ENCODE measurements at regions not wholly inside any gene's neighbourhood (a gene's known extent, or its start where the extent isn't known, plus 50 kb on each side); places are given as distances from the start of the nearest gene placed in this dataset.
A peak's percentile ranks its signal among the peaks of the same experiment; 100 is the strongest.

DNA sequence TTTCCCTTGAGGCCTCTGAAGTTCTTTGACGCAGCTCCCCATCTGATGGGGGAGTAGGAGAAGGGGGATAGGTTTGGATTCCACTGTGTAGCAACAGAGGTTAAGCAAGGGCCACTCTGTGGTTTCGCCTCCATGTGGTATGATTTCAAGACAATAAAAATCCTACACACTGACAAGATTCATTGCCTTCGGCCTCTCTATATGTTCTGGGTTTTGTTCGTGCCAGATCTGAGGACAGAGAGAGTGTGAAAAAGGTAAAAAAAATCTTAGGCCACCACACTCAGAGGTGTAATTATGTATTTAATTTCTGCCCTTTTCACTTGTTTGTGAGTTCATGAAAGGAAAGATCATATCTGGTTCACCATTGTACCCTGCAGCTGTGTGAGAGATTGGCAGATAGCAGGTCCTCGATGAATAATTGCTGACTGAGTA is 715.2 kb upstream of the ZNF608 start:
- Histone ChIP-seq H3K9me3 (replicated peaks; ENCODE audit: control insufficient read depth, low read depth, low read length) (peaks cover 2% of the 10 kb centered on the region), H3K27ac (ENCODE audit: low read length) (no peak overlapping the region), H3K4me1 (ENCODE audit: control insufficient read depth, insufficient read depth, low read length) (no peaks in the 10 kb centered on the region), H3K36me3 (ENCODE audit: control insufficient read depth, insufficient read depth, low read length) (no peaks in the 10 kb centered on the region), H3K4me3 (ENCODE audit: low read length) (no peak overlapping the region), H3K27me3 (ENCODE audit: control insufficient read depth, insufficient read depth, low read length) (no peaks in the 10 kb centered on the region)
- no peak for DNase-seq
- WGBS (ENCODE audit: insufficient coverage) = no CpG with 5 or more reads among the region's 5 CpGs

GRCh38 chr5:125463466-125464092 is 717.1 kb upstream of the ZNF608 start:
- Histone ChIP-seq H3K27me3 (ENCODE audit: control insufficient read depth, insufficient read depth, low read length) (no peaks in the 10 kb centered on the region), H3K36me3 (ENCODE audit: control insufficient read depth, insufficient read depth, low read length) (no peaks in the 10 kb centered on the region), H3K4me1 (ENCODE audit: control insufficient read depth, insufficient read depth, low read length) (no peaks in the 10 kb centered on the region), H3K4me3 (ENCODE audit: low read length) (no peak overlapping the region), H3K27ac (ENCODE audit: low read length) (no peak overlapping the region), H3K9me3 (replicated peaks; ENCODE audit: control insufficient read depth, low read depth, low read length) (no peaks in the 10 kb centered on the region)
- WGBS (ENCODE audit: insufficient coverage) = 13% methylated on average over 1 of the region's 3 CpGs
- DNase-seq = peak; percentile 52

DNA sequence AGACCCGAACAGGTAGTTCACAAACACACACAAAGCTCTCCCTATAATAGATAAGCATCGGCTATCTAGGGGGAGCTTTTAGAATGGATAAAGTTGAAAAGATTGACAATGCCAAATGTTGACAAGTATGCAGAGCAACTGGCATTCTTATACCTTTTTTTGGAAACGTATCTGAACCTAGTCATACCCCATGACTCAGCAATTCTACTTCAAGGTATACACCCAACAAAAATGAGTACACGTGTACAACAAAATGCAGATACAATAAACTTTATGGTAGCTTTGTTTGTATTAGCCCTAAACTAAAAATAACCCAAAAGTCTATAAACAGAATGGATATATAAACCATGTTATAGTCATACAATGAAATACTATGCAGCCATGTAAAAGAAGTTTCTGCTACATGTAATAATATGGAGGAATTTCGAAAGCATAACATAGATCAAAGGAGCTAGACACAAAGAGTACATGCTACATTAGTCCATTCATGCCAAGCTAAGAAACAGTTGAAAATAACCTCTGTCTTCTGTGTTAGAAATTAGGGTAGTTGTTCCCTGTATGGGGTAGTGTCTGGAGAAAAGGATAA is 718.5 kb upstream of the ZNF608 start:
- H3K4me1 ChIP-seq (ENCODE audit: control insufficient read depth, insufficient read depth, low read length) = no peaks in the 10 kb centered on the region
- no peak overlapping the region for H3K4me3 ChIP-seq (ENCODE audit: low read length)
- no peaks in the 10 kb centered on the region for H3K9me3 ChIP-seq (replicated peaks; ENCODE audit: control insufficient read depth, low read depth, low read length)
- H3K27ac ChIP-seq (ENCODE audit: low read length) = no peak overlapping the region
- no CpG with 5 or more reads among the region's 5 CpGs for WGBS (ENCODE audit: insufficient coverage)
- DNase-seq = no peak
- no peaks in the 10 kb centered on the region for H3K36me3 ChIP-seq (ENCODE audit: control insufficient read depth, insufficient read depth, low read length)
- H3K27me3 ChIP-seq (ENCODE audit: control insufficient read depth, insufficient read depth, low read length) = no peaks in the 10 kb centered on the region

- WGBS (ENCODE audit: insufficient coverage) = no CpG with 5 or more reads among the region's 2 CpGs
- no peaks in the 10 kb centered on the region for H3K27me3 ChIP-seq (ENCODE audit: control insufficient read depth, insufficient read depth, low read length)
- H3K27ac ChIP-seq (ENCODE audit: low read length) = no peak overlapping the region
- no peaks in the 10 kb centered on the region for H3K36me3 ChIP-seq (ENCODE audit: control insufficient read depth, insufficient read depth, low read length)
- no peak overlapping the region for H3K4me3 ChIP-seq (ENCODE audit: low read length)
- H3K9me3 ChIP-seq (replicated peaks; ENCODE audit: control insufficient read depth, low read depth, low read length) = no peaks in the 10 kb centered on the region
- no peaks in the 10 kb centered on the region for H3K4me1 ChIP-seq (ENCODE audit: control insufficient read depth, insufficient read depth, low read length)
- no peak for DNase-seq
These were observed 719.3 kb upstream of the ZNF608 start for GRCh38 chr5:125465703-125466102.

GRCh38 chr5:125467222-125467621 is 720.8 kb upstream of the ZNF608 start:
- H3K27me3 ChIP-seq (ENCODE audit: control insufficient read depth, insufficient read depth, low read length) = no peaks in the 10 kb centered on the region
- H3K9me3 ChIP-seq (replicated peaks; ENCODE audit: control insufficient read depth, low read depth, low read length) = no peaks in the 10 kb centered on the region
- WGBS (ENCODE audit: insufficient coverage) = no CpG with 5 or more reads among the region's 1 CpG
- no peaks in the 10 kb centered on the region for H3K36me3 ChIP-seq (ENCODE audit: control insufficient read depth, insufficient read depth, low read length)
- no peak overlapping the region for H3K4me3 ChIP-seq (ENCODE audit: low read length)
- DNase-seq = no peak
- H3K4me1 ChIP-seq (ENCODE audit: control insufficient read depth, insufficient read depth, low read length) = no peaks in the 10 kb centered on the region
- H3K27ac ChIP-seq (ENCODE audit: low read length) = no peak overlapping the region

- H3K27ac ChIP-seq (ENCODE audit: low read length) = no peak overlapping the region
- no CpG with 5 or more reads among the region's 2 CpGs for WGBS (ENCODE audit: insufficient coverage)
- no peaks in the 10 kb centered on the region for H3K27me3 ChIP-seq (ENCODE audit: control insufficient read depth, insufficient read depth, low read length)
- H3K9me3 ChIP-seq (replicated peaks; ENCODE audit: control insufficient read depth, low read depth, low read length) = no peaks in the 10 kb centered on the region
- no peaks in the 10 kb centered on the region for H3K36me3 ChIP-seq (ENCODE audit: control insufficient read depth, insufficient read depth, low read length)
- DNase-seq = no peak
- H3K4me3 ChIP-seq (ENCODE audit: low read length) = no peak overlapping the region
- no peaks in the 10 kb centered on the region for H3K4me1 ChIP-seq (ENCODE audit: control insufficient read depth, insufficient read depth, low read length)
These were observed 724.0 kb upstream of the ZNF608 start for GRCh38 chr5:125470280-125470902.

GRCh38 chr5:125476901-125477585 is 730.6 kb upstream of the ZNF608 start:
- Histone ChIP-seq H3K9me3 (replicated peaks; ENCODE audit: control insufficient read depth, low read depth, low read length) (no peaks in the 10 kb centered on the region), H3K4me1 (ENCODE audit: control insufficient read depth, insufficient read depth, low read length) (no peaks in the 10 kb centered on the region), H3K36me3 (ENCODE audit: control insufficient read depth, insufficient read depth, low read length) (no peaks in the 10 kb centered on the region), H3K27me3 (ENCODE audit: control insufficient read depth, insufficient read depth, low read length) (no peaks in the 10 kb centered on the region), H3K4me3 (ENCODE audit: low read length) (no peak overlapping the region), H3K27ac (ENCODE audit: low read length) (no peak overlapping the region)
- WGBS (ENCODE audit: insufficient coverage) = no CpG with 5 or more reads among the region's 3 CpGs
- no peak for DNase-seq

- no peak for DNase-seq
- WGBS (ENCODE audit: insufficient coverage) = no CpG with 5 or more reads among the region's 1 CpG
- no peaks in the 10 kb centered on the region for H3K27me3 ChIP-seq (ENCODE audit: control insufficient read depth, insufficient read depth, low read length)
- H3K36me3 ChIP-seq (ENCODE audit: control insufficient read depth, insufficient read depth, low read length) = no peaks in the 10 kb centered on the region
- no peaks in the 10 kb centered on the region for H3K9me3 ChIP-seq (replicated peaks; ENCODE audit: control insufficient read depth, low read depth, low read length)
- no peak overlapping the region for H3K4me3 ChIP-seq (ENCODE audit: low read length)
- no peaks in the 10 kb centered on the region for H3K4me1 ChIP-seq (ENCODE audit: control insufficient read depth, insufficient read depth, low read length)
- H3K27ac ChIP-seq (ENCODE audit: low read length) = no peak overlapping the region
These were observed 731.1 kb upstream of the ZNF608 start for GRCh38 chr5:125477586-125477975.

DNA sequence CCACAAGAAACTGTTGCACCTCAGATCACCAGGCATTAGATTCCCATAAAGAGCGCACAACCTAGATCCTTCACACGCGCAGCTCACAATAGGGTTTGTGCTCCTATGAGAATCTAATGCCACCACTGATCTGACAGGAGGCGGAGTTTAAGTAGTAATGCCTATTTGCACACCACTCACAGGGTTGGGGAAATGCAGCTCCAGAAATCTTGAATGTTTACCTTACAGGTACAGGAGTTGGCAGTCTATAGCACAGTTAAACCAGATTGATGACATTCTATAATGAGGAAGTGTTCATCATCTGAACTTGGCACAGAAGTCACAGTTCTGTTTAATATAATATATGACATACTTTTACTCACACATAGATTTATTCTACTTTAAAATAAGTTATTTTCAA is 732.2 kb upstream of the ZNF608 start:
- no peaks in the 10 kb centered on the region for H3K4me1 ChIP-seq (ENCODE audit: control insufficient read depth, insufficient read depth, low read length)
- no CpG with 5 or more reads among the region's 4 CpGs for WGBS (ENCODE audit: insufficient coverage)
- H3K9me3 ChIP-seq (replicated peaks; ENCODE audit: control insufficient read depth, low read depth, low read length) = no peaks in the 10 kb centered on the region
- H3K27ac ChIP-seq (ENCODE audit: low read length) = no peak overlapping the region
- no peak for DNase-seq
- H3K36me3 ChIP-seq (ENCODE audit: control insufficient read depth, insufficient read depth, low read length) = no peaks in the 10 kb centered on the region
- no peak overlapping the region for H3K4me3 ChIP-seq (ENCODE audit: low read length)
- H3K27me3 ChIP-seq (ENCODE audit: control insufficient read depth, insufficient read depth, low read length) = no peaks in the 10 kb centered on the region

GRCh38 chr5:125480911-125481310 is 734.5 kb upstream of the ZNF608 start:
- 82% methylated on average over 4 of the region's 5 CpGs for WGBS (ENCODE audit: insufficient coverage)
- H3K4me3 ChIP-seq (ENCODE audit: low read length) = no peak overlapping the region
- H3K36me3 ChIP-seq (ENCODE audit: control insufficient read depth, insufficient read depth, low read length) = no peaks in the 10 kb centered on the region
- DNase-seq = no peak
- H3K9me3 ChIP-seq (replicated peaks; ENCODE audit: control insufficient read depth, low read depth, low read length) = no peaks in the 10 kb centered on the region
- H3K4me1 ChIP-seq (ENCODE audit: control insufficient read depth, insufficient read depth, low read length) = peaks cover 14% of the 10 kb centered on the region
- no peak overlapping the region for H3K27ac ChIP-seq (ENCODE audit: low read length)
- H3K27me3 ChIP-seq (ENCODE audit: control insufficient read depth, insufficient read depth, low read length) = no peaks in the 10 kb centered on the region
